ENCODE measurements at regions not wholly inside any gene's neighbourhood (a gene's known extent, or its start where the extent isn't known, plus 50 kb on each side); places are given as distances from the start of the nearest gene placed in this dataset.
"Not testable (repeated sequence)": the region's sequence is repeated elsewhere in the genome, so short reads cannot be mapped to it uniquely, and the experiment has no call there.

GRCh38 chr3:110519071-110519470 lies 552.5 kb upstream of the NECTIN3 start:
- no peaks in the 10 kb centered on the region for H3K36me3 ChIP-seq (ENCODE audit: insufficient read depth, low read length)
- H3K27me3 ChIP-seq (ENCODE audit: insufficient read depth, low read depth, low read length), result no peaks in the 10 kb centered on the region
- no peak overlapping the region for H3K4me2 ChIP-seq (ENCODE audit: low read length)
- no peaks in the 10 kb centered on the region for H3K9me2 ChIP-seq (ENCODE audit: insufficient read depth, low read length)
- H3K79me2 ChIP-seq (replicated peaks; ENCODE audit: insufficient read depth, low read length), result no peaks in the 10 kb centered on the region
- H3K9me3 ChIP-seq (ENCODE audit: low read length), result no peaks in the 10 kb centered on the region
- no peak overlapping the region for H3K9ac ChIP-seq (ENCODE audit: low read length)
- no peak overlapping the region for H2AFZ ChIP-seq (ENCODE audit: low read depth, low read length)
- no peaks in the 10 kb centered on the region for H3F3A ChIP-seq (ENCODE audit: insufficient read depth, low read length, poor library complexity, severe bottlenecking)
- no peak overlapping the region for H3K27ac ChIP-seq (ENCODE audit: low read length)
- H4K20me1 ChIP-seq (ENCODE audit: insufficient read depth), result no peaks in the 10 kb centered on the region
- H3K4me3 ChIP-seq (ENCODE audit: low read length), result no peak overlapping the region
- no peak for TF ChIP-seq SMC3 (conservative IDR thresholded peaks at IDR 0.05; ENCODE audit: poor library complexity)
- TF ChIP-seq POLR2AphosphoS5 (IDR thresholded peaks at IDR 0.05), result no peak
- TF ChIP-seq EZH2 (IDR thresholded peaks at IDR 0.05; ENCODE audit: borderline replicate concordance, insufficient read depth, low read length, poor library complexity, severe bottlenecking), result no peak
- TF ChIP-seq, protein P1, sequence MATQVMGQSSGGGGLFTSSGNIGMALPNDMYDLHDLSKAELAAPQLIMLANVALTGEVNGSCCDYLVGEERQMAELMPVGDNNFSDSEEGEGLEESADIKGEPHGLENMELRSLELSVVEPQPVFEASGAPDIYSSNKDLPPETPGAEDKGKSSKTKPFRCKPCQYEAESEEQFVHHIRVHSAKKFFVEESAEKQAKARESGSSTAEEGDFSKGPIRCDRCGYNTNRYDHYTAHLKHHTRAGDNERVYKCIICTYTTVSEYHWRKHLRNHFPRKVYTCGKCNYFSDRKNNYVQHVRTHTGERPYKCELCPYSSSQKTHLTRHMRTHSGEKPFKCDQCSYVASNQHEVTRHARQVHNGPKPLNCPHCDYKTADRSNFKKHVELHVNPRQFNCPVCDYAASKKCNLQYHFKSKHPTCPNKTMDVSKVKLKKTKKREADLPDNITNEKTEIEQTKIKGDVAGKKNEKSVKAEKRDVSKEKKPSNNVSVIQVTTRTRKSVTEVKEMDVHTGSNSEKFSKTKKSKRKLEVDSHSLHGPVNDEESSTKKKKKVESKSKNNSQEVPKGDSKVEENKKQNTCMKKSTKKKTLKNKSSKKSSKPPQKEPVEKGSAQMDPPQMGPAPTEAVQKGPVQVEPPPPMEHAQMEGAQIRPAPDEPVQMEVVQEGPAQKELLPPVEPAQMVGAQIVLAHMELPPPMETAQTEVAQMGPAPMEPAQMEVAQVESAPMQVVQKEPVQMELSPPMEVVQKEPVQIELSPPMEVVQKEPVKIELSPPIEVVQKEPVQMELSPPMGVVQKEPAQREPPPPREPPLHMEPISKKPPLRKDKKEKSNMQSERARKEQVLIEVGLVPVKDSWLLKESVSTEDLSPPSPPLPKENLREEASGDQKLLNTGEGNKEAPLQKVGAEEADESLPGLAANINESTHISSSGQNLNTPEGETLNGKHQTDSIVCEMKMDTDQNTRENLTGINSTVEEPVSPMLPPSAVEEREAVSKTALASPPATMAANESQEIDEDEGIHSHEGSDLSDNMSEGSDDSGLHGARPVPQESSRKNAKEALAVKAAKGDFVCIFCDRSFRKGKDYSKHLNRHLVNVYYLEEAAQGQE (IDR thresholded peaks at IDR 0.05; ENCODE audit: borderline replicate concordance), result no peak
- TF ChIP-seq EP300 (conservative IDR thresholded peaks at IDR 0.05; ENCODE audit: poor library complexity, severe bottlenecking), result no peak
- TF ChIP-seq, protein P2, sequence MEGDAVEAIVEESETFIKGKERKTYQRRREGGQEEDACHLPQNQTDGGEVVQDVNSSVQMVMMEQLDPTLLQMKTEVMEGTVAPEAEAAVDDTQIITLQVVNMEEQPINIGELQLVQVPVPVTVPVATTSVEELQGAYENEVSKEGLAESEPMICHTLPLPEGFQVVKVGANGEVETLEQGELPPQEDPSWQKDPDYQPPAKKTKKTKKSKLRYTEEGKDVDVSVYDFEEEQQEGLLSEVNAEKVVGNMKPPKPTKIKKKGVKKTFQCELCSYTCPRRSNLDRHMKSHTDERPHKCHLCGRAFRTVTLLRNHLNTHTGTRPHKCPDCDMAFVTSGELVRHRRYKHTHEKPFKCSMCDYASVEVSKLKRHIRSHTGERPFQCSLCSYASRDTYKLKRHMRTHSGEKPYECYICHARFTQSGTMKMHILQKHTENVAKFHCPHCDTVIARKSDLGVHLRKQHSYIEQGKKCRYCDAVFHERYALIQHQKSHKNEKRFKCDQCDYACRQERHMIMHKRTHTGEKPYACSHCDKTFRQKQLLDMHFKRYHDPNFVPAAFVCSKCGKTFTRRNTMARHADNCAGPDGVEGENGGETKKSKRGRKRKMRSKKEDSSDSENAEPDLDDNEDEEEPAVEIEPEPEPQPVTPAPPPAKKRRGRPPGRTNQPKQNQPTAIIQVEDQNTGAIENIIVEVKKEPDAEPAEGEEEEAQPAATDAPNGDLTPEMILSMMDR (IDR thresholded peaks at IDR 0.05; ENCODE audit: poor library complexity, severe bottlenecking), result no peak
- TF ChIP-seq TAF1 (IDR thresholded peaks at IDR 0.05; ENCODE audit: low read depth), result no peak
- TF ChIP-seq RAD21 (conservative IDR thresholded peaks at IDR 0.05), result no peak
- no peak for TF ChIP-seq MXI1 (conservative IDR thresholded peaks at IDR 0.05; ENCODE audit: poor library complexity, severe bottlenecking)

- Histone ChIP-seq H3K9me3 (ENCODE audit: low read length) (no peaks in the 10 kb centered on the region), H3K27me3 (ENCODE audit: insufficient read depth, low read depth, low read length) (no peaks in the 10 kb centered on the region), H2AFZ (ENCODE audit: low read depth, low read length) (no peak overlapping the region), H3K9me2 (ENCODE audit: insufficient read depth, low read length) (no peaks in the 10 kb centered on the region), H3K36me3 (ENCODE audit: insufficient read depth, low read length) (no peaks in the 10 kb centered on the region), H3F3A (ENCODE audit: insufficient read depth, low read length, poor library complexity, severe bottlenecking) (no peaks in the 10 kb centered on the region), H3K9ac (ENCODE audit: low read length) (no peak overlapping the region), H3K27ac (ENCODE audit: low read length) (no peak overlapping the region), H3K79me2 (replicated peaks; ENCODE audit: insufficient read depth, low read length) (no peaks in the 10 kb centered on the region), H4K20me1 (ENCODE audit: insufficient read depth) (no peaks in the 10 kb centered on the region), H3K4me2 (ENCODE audit: low read length) (no peak overlapping the region), H3K4me3 (ENCODE audit: low read length) (no peak overlapping the region)
- TF ChIP-seq SMC3 (conservative IDR thresholded peaks at IDR 0.05; ENCODE audit: poor library complexity) (no peak), MXI1 (conservative IDR thresholded peaks at IDR 0.05; ENCODE audit: poor library complexity, severe bottlenecking) (no peak), EZH2 (IDR thresholded peaks at IDR 0.05; ENCODE audit: borderline replicate concordance, insufficient read depth, low read length, poor library complexity, severe bottlenecking) (no peak), TAF1 (IDR thresholded peaks at IDR 0.05; ENCODE audit: low read depth) (no peak), POLR2AphosphoS5 (IDR thresholded peaks at IDR 0.05) (no peak), EP300 (conservative IDR thresholded peaks at IDR 0.05; ENCODE audit: poor library complexity, severe bottlenecking) (no peak), RAD21 (conservative IDR thresholded peaks at IDR 0.05) (no peak)
- TF ChIP-seq, protein P2 (IDR thresholded peaks at IDR 0.05; ENCODE audit: poor library complexity, severe bottlenecking), result no peak
- TF ChIP-seq, protein P1 (IDR thresholded peaks at IDR 0.05; ENCODE audit: borderline replicate concordance), result no peak
Measured at GRCh38 chr3:110521019-110521418, 550.6 kb upstream of the NECTIN3 start.

- not testable (repeated sequence) for H3K9me3 ChIP-seq (ENCODE audit: low read length); H3K79me2 ChIP-seq (replicated peaks; ENCODE audit: insufficient read depth, low read length); H4K20me1 ChIP-seq (ENCODE audit: insufficient read depth); H3K9me2 ChIP-seq (ENCODE audit: insufficient read depth, low read length); H2AFZ ChIP-seq (ENCODE audit: low read depth, low read length); H3K36me3 ChIP-seq (ENCODE audit: insufficient read depth, low read length); H3K27ac ChIP-seq (ENCODE audit: low read length); H3K9ac ChIP-seq (ENCODE audit: low read length); H3K4me2 ChIP-seq (ENCODE audit: low read length); H3K27me3 ChIP-seq (ENCODE audit: insufficient read depth, low read depth, low read length); H3F3A ChIP-seq (ENCODE audit: insufficient read depth, low read length, poor library complexity, severe bottlenecking); H3K4me3 ChIP-seq (ENCODE audit: low read length)
Measured at GRCh38 chr3:110525558-110526064, 546.0 kb upstream of the NECTIN3 start.
